SK-N-SH (cell line): ENCODE measurements at regions not wholly inside any gene's neighbourhood (a gene's known extent, or its start where the extent isn't known, plus 50 kb on each side); places are given as distances from the start of the nearest gene placed in this dataset.

ENCODE experiments used
- CTCF ChIA-PET: fragments of 300-600, 350-600 bp; formaldehyde crosslinking; extraction: SDS; loops from one replicate; lab custom pipeline; 2021; lab: Yijun Ruan, JAX
- POLR2A ChIA-PET: fragments of 350-600 bp; sonication (Branson Sonifier 250); formaldehyde crosslinking; extraction: SDS; loops from one replicate; lab custom pipeline; 2020; ENCODE audit warnings: antibody characterized with exemption, inconsistent platforms; lab: Yijun Ruan, JAX
- DNase-seq: peaks from one replicate; pipeline ENCODE4 v3.0.0; 2012
- H2AFZ ChIP-seq: fragments of 200-600 bp; sonication (generic); 2 replicates; pipeline ENCODE4 v1.8.1; 2016; ENCODE audit warnings: antibody characterized with exemption, mild to moderate bottlenecking, low read depth
- H3F3A ChIP-seq: fragments of 200-600 bp; sonication (generic); replicated peaks from 2 replicates; pipeline ENCODE3; 2016; ENCODE audit warnings: antibody characterized with exemption, mild to moderate bottlenecking; ENCODE audit not compliant: insufficient read depth
- H3K27ac ChIP-seq, 2 experiments: fragments of 200-500 bp in 1 of 2; fragments of 200-600 bp in 1 of 2; sonication (Bioruptor generic) in 1 of 2; sonication (generic), shearing (Covaris generic) in 1 of 2; 2 replicates each; pipeline versions ENCODE4 v1.5.1 to v1.6.1; 2014 to 2016; ENCODE audit warnings: low read depth in 2 of 2, inconsistent platforms in 1 of 2, low read length in 1 of 2, mild to moderate bottlenecking in 1 of 2, mixed read lengths in 1 of 2
- H3K27me3 ChIP-seq: fragments of 200-600 bp; sonication (generic), shearing (Covaris generic); 2 replicates; pipeline ENCODE4 v1.6.1; 2016; ENCODE audit warnings: mixed run types; ENCODE audit not compliant: insufficient read depth
- H3K36me3 ChIP-seq, 2 experiments: fragments of 200-500 bp in 1 of 2; fragments of 200-600 bp in 1 of 2; sonication (Bioruptor generic) in 1 of 2; sonication (generic) in 1 of 2; replicated peaks in 1 of 2; 2 replicates each; pipeline versions ENCODE3 to v1.5.1; 2014 to 2016; ENCODE audit warnings: low read length in 1 of 2, mild to moderate bottlenecking in 1 of 2; ENCODE audit not compliant: insufficient read depth in 2 of 2, control insufficient read depth in 1 of 2
- H3K4me1 ChIP-seq, 2 experiments: fragments of 200-500 bp in 1 of 2; fragments of 200-600 bp in 1 of 2; sonication (Bioruptor generic) in 1 of 2; sonication (generic), shearing (Covaris generic) in 1 of 2; 2 replicates each; pipeline versions ENCODE4 v1.5.1 to v1.6.1; 2014 to 2016; ENCODE audit warnings: low read depth in 1 of 2, low read length in 1 of 2, mixed run types in 1 of 2; ENCODE audit not compliant: insufficient read depth in 2 of 2, control insufficient read depth in 1 of 2
- H3K4me2 ChIP-seq: fragments of 200-600 bp; sonication (generic), shearing (Covaris generic); 2 replicates; pipeline ENCODE4 v1.6.1; 2017; ENCODE audit warnings: mixed run types
- H3K4me3 ChIP-seq, 2 experiments: fragments of 200-500 bp in 1 of 2; fragments of 200-600 bp in 1 of 2; sonication (Bioruptor generic) in 1 of 2; sonication (generic), shearing (Covaris generic) in 1 of 2; 2 replicates each; pipeline versions ENCODE4 v1.5.1 to v1.8.1; 2014 to 2016; ENCODE audit warnings: low read depth in 2 of 2, inconsistent platforms in 1 of 2, low read length in 1 of 2, mild to moderate bottlenecking in 1 of 2, mixed read lengths in 1 of 2, moderate library complexity in 1 of 2
- H3K79me2 ChIP-seq: fragments of 200-600 bp; sonication (generic); 2 replicates; pipeline ENCODE4 v1.8.1; 2017; ENCODE audit warnings: mild to moderate bottlenecking; ENCODE audit not compliant: insufficient read depth
- H3K9ac ChIP-seq: fragments of 200-600 bp; sonication (generic); 2 replicates; pipeline ENCODE4 v1.6.1; 2017; ENCODE audit warnings: mixed run types
- H3K9me2 ChIP-seq: fragments of 200-600 bp; sonication (generic); 2 replicates; pipeline ENCODE4 v1.6.1; 2017; ENCODE audit warnings: mixed run types
- H3K9me3 ChIP-seq: fragments of 200-600 bp; sonication (generic); 2 replicates; pipeline ENCODE4 v1.6.1; 2017; ENCODE audit warnings: mixed run types, mild to moderate bottlenecking, moderate library complexity
- H4K20me1 ChIP-seq: fragments of 200-600 bp; sonication (generic); 2 replicates; pipeline ENCODE4 v1.6.1; 2017; ENCODE audit warnings: mild to moderate bottlenecking, mixed run types; ENCODE audit not compliant: insufficient read depth
- CHD2 ChIP-seq: fragments of 150-350 bp; IDR thresholded peaks from 2 replicates; pipeline ENCODE4 v1.6.1; 2018; ENCODE audit warnings: low read length; ENCODE audit not compliant: partially characterized antibody
- ELF1 ChIP-seq: IDR thresholded peaks from 2 replicates; pipeline ENCODE4 v1.4.0; 2012
- EP300 ChIP-seq, 2 experiments: IDR thresholded peaks; 2 replicates each; pipeline versions ENCODE4 v1.4.0 to v1.6.1; 2012; ENCODE audit warnings: borderline replicate concordance in 1 of 2, low read depth in 1 of 2, low read length in 1 of 2
- EZH2phosphoT487 ChIP-seq: fragments of 200-600 bp; sonication (generic); IDR thresholded peaks from 2 replicates; pipeline ENCODE4 v1.6.1; 2017; ENCODE audit warnings: low read depth, mixed run types, mild to moderate bottlenecking, antibody characterized with exemption, moderate library complexity, borderline replicate concordance
- FOSL2 ChIP-seq: IDR thresholded peaks from 2 replicates; pipeline ENCODE4 v1.4.0; 2012; ENCODE audit warnings: low read depth, mild to moderate bottlenecking, moderate library complexity, borderline replicate concordance
- FOXM1 ChIP-seq: IDR thresholded peaks from 2 replicates; pipeline ENCODE4 v1.4.0; 2012; ENCODE audit warnings: low read depth, mild to moderate bottlenecking
- GABPA ChIP-seq: IDR thresholded peaks from 2 replicates; pipeline ENCODE4 v1.4.0; 2012; ENCODE audit warnings: low read depth, mild to moderate bottlenecking
- GATA2 ChIP-seq: sonication (generic); formaldehyde crosslinking; IDR thresholded peaks from 2 replicates; pipeline ENCODE4 v1.5.0; 2020; ENCODE audit warnings: mild to moderate bottlenecking, missing genetic modification reagents
- MEF2A ChIP-seq: IDR thresholded peaks from 2 replicates; pipeline ENCODE4 v1.4.0; 2012; ENCODE audit warnings: low read depth, borderline replicate concordance
- NFIC ChIP-seq: IDR thresholded peaks from 2 replicates; pipeline ENCODE4 v1.4.0; 2012; ENCODE audit warnings: borderline replicate concordance
- NRF1 ChIP-seq: IDR thresholded peaks from 2 replicates; pipeline ENCODE4 v1.6.1; 2012; ENCODE audit warnings: low read depth, mild to moderate bottlenecking, low read length
- RCOR1 ChIP-seq: fragments of 150-350 bp; IDR thresholded peaks from 2 replicates; pipeline ENCODE4 v1.6.1; 2017; ENCODE audit warnings: antibody characterized with exemption, low read length
- RXRA ChIP-seq: IDR thresholded peaks from 2 replicates; pipeline ENCODE4 v1.4.0; 2012; ENCODE audit warnings: low read depth, mild to moderate bottlenecking, borderline replicate concordance
- WGBS: methylation state at CpG from one replicate; pipeline ENCODE4 v1.1.6; 2017; ENCODE audit warnings: low lambda C conversion rate; 5-methylcytosine and 5-hydroxymethylcytosine counted together
- TF ChIP-seq, protein P1 (sequence below): IDR thresholded peaks from 2 replicates; pipeline ENCODE4 v1.6.1; 2012; ENCODE audit warnings: mild to moderate bottlenecking, low read depth, low read length, moderate library complexity
- TF ChIP-seq, protein P2 (sequence below): IDR thresholded peaks from 2 replicates; pipeline ENCODE4 v1.4.0; 2012; ENCODE audit warnings: low read depth, borderline replicate concordance
- TF ChIP-seq, protein P3 (sequence below): fragments of 150-350 bp; IDR thresholded peaks from 2 replicates; pipeline ENCODE4 v1.6.1; 2017; ENCODE audit warnings: antibody characterized with exemption, low read length, low read depth, borderline replicate concordance

DNA sequence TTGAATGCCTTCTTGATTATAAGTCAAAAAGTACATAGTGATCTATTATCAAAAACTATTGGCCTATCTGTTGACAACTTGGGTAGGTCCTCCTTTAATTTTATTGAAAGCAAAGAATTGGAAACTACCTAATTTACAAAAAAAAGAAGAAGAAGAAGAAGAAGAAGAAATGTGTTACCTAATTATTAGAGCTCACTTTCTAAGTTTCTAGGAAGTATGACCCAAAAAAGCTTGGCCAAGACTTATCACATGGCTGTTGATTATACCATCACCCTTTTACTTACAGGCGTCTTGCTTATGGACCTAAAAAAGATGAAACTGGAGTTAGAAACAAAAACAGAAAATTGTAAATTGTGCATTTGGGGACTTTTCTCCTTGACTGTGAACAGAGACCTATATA is 81.8 kb upstream of the PIK3CG start:
- Histone ChIP-seq H3K4me1 (peaks cover 0 to 12% of the 10 kb centered on the region in 2 experiments; a peak in 1 of 4 replicates), H2AFZ (no peak overlapping the region), H3K27ac (no peak overlapping the region), H3K27me3 (no peaks in the 10 kb centered on the region), H3K4me2 (no peak overlapping the region), H3K9ac (no peak overlapping the region), H3K4me3 (no peak overlapping the region), H3K9me2 (no peaks in the 10 kb centered on the region), H4K20me1 (no peaks in the 10 kb centered on the region), H3F3A (no peaks in the 10 kb centered on the region), H3K9me3 (no peaks in the 10 kb centered on the region), H3K36me3 (no peaks in the 10 kb centered on the region), H3K79me2 (no peaks in the 10 kb centered on the region)
- POLR2A ChIA-PET: no interaction called here
- CTCF ChIA-PET: interaction anchor here (0.7 to 3.1 kb wide), 2 partner anchors 10 to 17 kb away, joined by 3 to 8 read pairs; no protein-coding TSS in a partner anchor
- TF ChIP-seq NRF1 (no peak), EP300 (IDR thresholded peaks at IDR 0.05; ENCODE audit: borderline replicate concordance in 1 of 2, low read depth in 1 of 2, low read length in 1 of 2) (no peak), ELF1 (no peak), NFIC (no peak), RCOR1 (no peak), GABPA (no peak), MEF2A (no peak), EZH2phosphoT487 (no peak), FOXM1 (no peak), CHD2 (no peak), RXRA (no peak), FOSL2 (no peak), GATA2 (no peak)
- TF ChIP-seq, protein P1, sequence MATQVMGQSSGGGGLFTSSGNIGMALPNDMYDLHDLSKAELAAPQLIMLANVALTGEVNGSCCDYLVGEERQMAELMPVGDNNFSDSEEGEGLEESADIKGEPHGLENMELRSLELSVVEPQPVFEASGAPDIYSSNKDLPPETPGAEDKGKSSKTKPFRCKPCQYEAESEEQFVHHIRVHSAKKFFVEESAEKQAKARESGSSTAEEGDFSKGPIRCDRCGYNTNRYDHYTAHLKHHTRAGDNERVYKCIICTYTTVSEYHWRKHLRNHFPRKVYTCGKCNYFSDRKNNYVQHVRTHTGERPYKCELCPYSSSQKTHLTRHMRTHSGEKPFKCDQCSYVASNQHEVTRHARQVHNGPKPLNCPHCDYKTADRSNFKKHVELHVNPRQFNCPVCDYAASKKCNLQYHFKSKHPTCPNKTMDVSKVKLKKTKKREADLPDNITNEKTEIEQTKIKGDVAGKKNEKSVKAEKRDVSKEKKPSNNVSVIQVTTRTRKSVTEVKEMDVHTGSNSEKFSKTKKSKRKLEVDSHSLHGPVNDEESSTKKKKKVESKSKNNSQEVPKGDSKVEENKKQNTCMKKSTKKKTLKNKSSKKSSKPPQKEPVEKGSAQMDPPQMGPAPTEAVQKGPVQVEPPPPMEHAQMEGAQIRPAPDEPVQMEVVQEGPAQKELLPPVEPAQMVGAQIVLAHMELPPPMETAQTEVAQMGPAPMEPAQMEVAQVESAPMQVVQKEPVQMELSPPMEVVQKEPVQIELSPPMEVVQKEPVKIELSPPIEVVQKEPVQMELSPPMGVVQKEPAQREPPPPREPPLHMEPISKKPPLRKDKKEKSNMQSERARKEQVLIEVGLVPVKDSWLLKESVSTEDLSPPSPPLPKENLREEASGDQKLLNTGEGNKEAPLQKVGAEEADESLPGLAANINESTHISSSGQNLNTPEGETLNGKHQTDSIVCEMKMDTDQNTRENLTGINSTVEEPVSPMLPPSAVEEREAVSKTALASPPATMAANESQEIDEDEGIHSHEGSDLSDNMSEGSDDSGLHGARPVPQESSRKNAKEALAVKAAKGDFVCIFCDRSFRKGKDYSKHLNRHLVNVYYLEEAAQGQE: no peak
- TF ChIP-seq, protein P2, sequence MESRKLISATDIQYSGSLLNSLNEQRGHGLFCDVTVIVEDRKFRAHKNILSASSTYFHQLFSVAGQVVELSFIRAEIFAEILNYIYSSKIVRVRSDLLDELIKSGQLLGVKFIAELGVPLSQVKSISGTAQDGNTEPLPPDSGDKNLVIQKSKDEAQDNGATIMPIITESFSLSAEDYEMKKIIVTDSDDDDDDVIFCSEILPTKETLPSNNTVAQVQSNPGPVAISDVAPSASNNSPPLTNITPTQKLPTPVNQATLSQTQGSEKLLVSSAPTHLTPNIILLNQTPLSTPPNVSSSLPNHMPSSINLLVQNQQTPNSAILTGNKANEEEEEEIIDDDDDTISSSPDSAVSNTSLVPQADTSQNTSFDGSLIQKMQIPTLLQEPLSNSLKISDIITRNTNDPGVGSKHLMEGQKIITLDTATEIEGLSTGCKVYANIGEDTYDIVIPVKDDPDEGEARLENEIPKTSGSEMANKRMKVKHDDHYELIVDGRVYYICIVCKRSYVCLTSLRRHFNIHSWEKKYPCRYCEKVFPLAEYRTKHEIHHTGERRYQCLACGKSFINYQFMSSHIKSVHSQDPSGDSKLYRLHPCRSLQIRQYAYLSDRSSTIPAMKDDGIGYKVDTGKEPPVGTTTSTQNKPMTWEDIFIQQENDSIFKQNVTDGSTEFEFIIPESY: no peak
- TF ChIP-seq, protein P3, sequence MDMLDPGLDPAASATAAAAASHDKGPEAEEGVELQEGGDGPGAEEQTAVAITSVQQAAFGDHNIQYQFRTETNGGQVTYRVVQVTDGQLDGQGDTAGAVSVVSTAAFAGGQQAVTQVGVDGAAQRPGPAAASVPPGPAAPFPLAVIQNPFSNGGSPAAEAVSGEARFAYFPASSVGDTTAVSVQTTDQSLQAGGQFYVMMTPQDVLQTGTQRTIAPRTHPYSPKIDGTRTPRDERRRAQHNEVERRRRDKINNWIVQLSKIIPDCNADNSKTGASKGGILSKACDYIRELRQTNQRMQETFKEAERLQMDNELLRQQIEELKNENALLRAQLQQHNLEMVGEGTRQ: no peak
- WGBS: 97% methylated on average over 1 of the region's 1 CpG
- DNase-seq: no peak
